H1 (cell line): ENCODE measurements at regions not wholly inside any gene's neighbourhood (a gene's known extent, or its start where the extent isn't known, plus 50 kb on each side); places are given as distances from the start of the nearest gene placed in this dataset.
A peak's percentile ranks its signal among the peaks of the same experiment; 100 is the strongest.

Experiments
- CTCF ChIA-PET: fragments of 300-600 bp; sonication (Branson Sonifier 250); formaldehyde crosslinking; loops from one replicate; lab custom pipeline; 2021; ENCODE audit not compliant: partially characterized antibody; lab: Charles Lee
- POLR2A ChIA-PET: fragments of 300-600 bp; sonication (Branson Sonifier 250); formaldehyde crosslinking; loops from one replicate; lab custom pipeline; 2021; ENCODE audit warnings: inconsistent platforms; ENCODE audit not compliant: partially characterized antibody; lab: Charles Lee
- DNase-seq, 2 experiments: peaks; one replicate each; pipeline versions ENCODE4 v3.0.0 to v3.0.0-alpha.2; 2010 to 2022; ENCODE audit warnings: low spot score in 2 of 2, low read depth in 1 of 2, mixed read lengths in 1 of 2
- FAIRE-seq: peaks from 2 replicates; lab custom pipeline; 2011; peaks lifted over from hg19 to GRCh38; lab: Jason Lieb, UNC
- H2AFZ ChIP-seq: 2 replicates; pipeline ENCODE4 v1.8.1; 2012; ENCODE audit warnings: low read length, inconsistent platforms
- H2AK5ac ChIP-seq: 2 replicates; pipeline ENCODE4 v1.6.1; 2013; ENCODE audit warnings: low read depth, low read length
- H2BK120ac ChIP-seq: replicated peaks from 2 replicates; pipeline ENCODE3; 2013; ENCODE audit warnings: low read depth, low read length, inconsistent platforms
- H2BK12ac ChIP-seq: 2 replicates; pipeline ENCODE4 v1.6.1; 2013; ENCODE audit warnings: low read depth, low read length
- H2BK15ac ChIP-seq: 2 replicates; pipeline ENCODE4 v1.6.1; 2013; ENCODE audit warnings: low read length
- H2BK20ac ChIP-seq: 2 replicates; pipeline ENCODE4 v1.6.1; 2013; ENCODE audit warnings: low read length
- H2BK5ac ChIP-seq: 2 replicates; pipeline ENCODE4 v1.6.1; 2013; ENCODE audit warnings: low read depth, low read length
- H3K14ac ChIP-seq: 2 replicates; pipeline ENCODE4 v1.6.1; 2013; ENCODE audit warnings: inconsistent platforms; ENCODE audit not compliant: insufficient read length
- H3K18ac ChIP-seq: 2 replicates; pipeline ENCODE4 v1.6.1; 2013; ENCODE audit warnings: low read length; ENCODE audit errors: extremely low read depth
- H3K23ac ChIP-seq: 2 replicates; pipeline ENCODE4 v1.6.1; 2013; ENCODE audit warnings: inconsistent platforms; ENCODE audit not compliant: insufficient read length
- H3K23me2 ChIP-seq: 2 replicates; pipeline ENCODE4 v1.6.1; 2013; ENCODE audit warnings: low read depth, low read length
- H3K27ac ChIP-seq: 2 replicates; pipeline ENCODE4 v1.6.1; 2011; ENCODE audit warnings: low read depth, low read length, inconsistent platforms
- H3K27me3 ChIP-seq, 4 experiments: replicated peaks in 1 of 4; 1 replicate in 1 of 4; 2 replicates in 3 of 4; pipeline versions ENCODE4 v1.6.1 to v1.8.1; 2011 to 2013; ENCODE audit warnings: low read length in 3 of 4, mild to moderate bottlenecking in 3 of 4, inconsistent platforms in 2 of 4, mixed read lengths in 2 of 4, moderate library complexity in 1 of 4; ENCODE audit not compliant: control insufficient read depth in 3 of 4, insufficient read depth in 3 of 4; ENCODE audit errors: extremely low read depth in 1 of 4
- H3K36me3 ChIP-seq, 4 experiments: 2 replicates each; pipeline versions ENCODE4 v1.6.1 to v1.8.1; 2011 to 2013; ENCODE audit warnings: mild to moderate bottlenecking in 4 of 4, low read length in 3 of 4, moderate library complexity in 2 of 4, control low read depth in 1 of 4, inconsistent platforms in 1 of 4; ENCODE audit not compliant: insufficient read depth in 4 of 4, control insufficient read depth in 2 of 4
- H3K4ac ChIP-seq: replicated peaks from 2 replicates; pipeline ENCODE3; 2013; ENCODE audit warnings: low read length, low read depth, mixed read lengths, inconsistent platforms; ENCODE audit not compliant: insufficient read length
- H3K4me1 ChIP-seq, 4 experiments: replicated peaks in 1 of 4; 1 replicate in 1 of 4; 2 replicates in 3 of 4; pipeline versions ENCODE4 v1.6.1 to v1.8.1; 2011 to 2013; ENCODE audit warnings: low read length in 3 of 4, inconsistent platforms in 2 of 4, mixed read lengths in 1 of 4; ENCODE audit not compliant: insufficient read depth in 4 of 4, control insufficient read depth in 3 of 4
- H3K4me2 ChIP-seq, 2 experiments: 2 replicates each; pipeline versions ENCODE4 v1.6.1 to v1.8.1; 2011 to 2013; ENCODE audit warnings: low read depth in 2 of 2, low read length in 2 of 2, control low read depth in 1 of 2, inconsistent platforms in 1 of 2, mild to moderate bottlenecking in 1 of 2; ENCODE audit not compliant: insufficient read depth in 1 of 2
- H3K4me3 ChIP-seq, 4 experiments: fragments of 200-600, 300-600 bp in 1 of 4; sonication (generic), shearing (Covaris generic), sonication (Bioruptor Twin) in 1 of 4; 2 replicates each; pipeline versions ENCODE4 v1.5.1 to v1.8.1; 2011 to 2016; ENCODE audit warnings: low read length in 4 of 4, low read depth in 3 of 4, control low read depth in 2 of 4, inconsistent platforms in 2 of 4, mild to moderate bottlenecking in 2 of 4, mixed read lengths in 1 of 4, moderate library complexity in 1 of 4; ENCODE audit not compliant: insufficient read depth in 2 of 4; ENCODE audit errors: extremely low read depth in 1 of 4
- H3K56ac ChIP-seq: replicated peaks from 2 replicates; pipeline ENCODE3; 2013; ENCODE audit warnings: low read depth, mild to moderate bottlenecking, mixed read lengths, low read length, inconsistent platforms; ENCODE audit not compliant: insufficient read length
- H3K79me1 ChIP-seq: 2 replicates; pipeline ENCODE4 v1.6.1; 2013; ENCODE audit warnings: low read depth, low read length, control low read depth
- H3K79me2 ChIP-seq, 2 experiments: 2 replicates each; pipeline versions ENCODE4 v1.6.1 to v1.8.1; 2012 to 2013; ENCODE audit warnings: low read length in 2 of 2, mild to moderate bottlenecking in 2 of 2, inconsistent platforms in 1 of 2; ENCODE audit not compliant: insufficient read depth in 2 of 2, control insufficient read depth in 1 of 2
- H3K9ac ChIP-seq, 4 experiments: replicated peaks in 1 of 4; 1 replicate in 1 of 4; 2 replicates in 3 of 4; pipeline versions ENCODE4 v1.6.1 to v1.8.1; 2011 to 2013; ENCODE audit warnings: low read depth in 3 of 4, low read length in 3 of 4, control low read depth in 2 of 4, mild to moderate bottlenecking in 2 of 4, moderate library complexity in 2 of 4, inconsistent platforms in 1 of 4; ENCODE audit errors: extremely low read depth in 1 of 4
- H3K9me3 ChIP-seq, 2 experiments: 2 replicates each; pipeline versions ENCODE4 v1.6.1 to v1.8.1; 2012 to 2013; ENCODE audit warnings: mild to moderate bottlenecking in 2 of 2, moderate library complexity in 2 of 2, control low read depth in 1 of 2, inconsistent platforms in 1 of 2, low read depth in 1 of 2, low read length in 1 of 2, mixed read lengths in 1 of 2; ENCODE audit not compliant: insufficient read depth in 2 of 2
- H4K20me1 ChIP-seq, 2 experiments: replicated peaks in 1 of 2; 2 replicates each; pipeline versions ENCODE3 to v1.8.1; 2011 to 2013; ENCODE audit warnings: inconsistent platforms in 2 of 2, low read length in 2 of 2, mild to moderate bottlenecking in 1 of 2; ENCODE audit not compliant: insufficient read depth in 2 of 2, control insufficient read depth in 1 of 2
- H4K5ac ChIP-seq: 2 replicates; pipeline ENCODE4 v1.6.1; 2013; ENCODE audit warnings: low read length, low read depth, mixed read lengths, inconsistent platforms; ENCODE audit not compliant: insufficient read length
- H4K8ac ChIP-seq: 2 replicates; pipeline ENCODE4 v1.8.0; 2013; ENCODE audit warnings: mild to moderate bottlenecking, moderate library complexity, low read length, inconsistent platforms; ENCODE audit not compliant: insufficient read depth; ENCODE audit errors: extremely low read depth
- H4K91ac ChIP-seq: replicated peaks from 2 replicates; pipeline ENCODE3; 2013; ENCODE audit warnings: low read length, mixed read lengths, inconsistent platforms; ENCODE audit not compliant: insufficient read length
- CHD2 ChIP-seq: IDR thresholded peaks from 2 replicates; pipeline ENCODE4 v1.6.1; 2012; ENCODE audit warnings: low read length, improper control_type of control experiment
- FOSL1 ChIP-seq: IDR thresholded peaks from 2 replicates; pipeline ENCODE4 v1.6.1; 2011; ENCODE audit warnings: mild to moderate bottlenecking, low read depth, low read length, moderate library complexity; ENCODE audit not compliant: insufficient read depth
- MAFK ChIP-seq: IDR thresholded peaks from 2 replicates; pipeline ENCODE4 v1.6.1; 2012; ENCODE audit warnings: low read depth, mild to moderate bottlenecking, improper control_type of control experiment, low read length
- POLR2A ChIP-seq, 2 experiments: IDR thresholded peaks; 1 replicate in 1 of 2; 2 replicates in 1 of 2; pipeline ENCODE4 v1.6.1; 2011; ENCODE audit warnings: low read depth in 2 of 2, low read length in 2 of 2, mild to moderate bottlenecking in 2 of 2; ENCODE audit errors: control extremely low read depth in 1 of 2
- RXRA ChIP-seq: IDR thresholded peaks from 2 replicates; pipeline ENCODE4 v1.6.1; 2011; ENCODE audit warnings: low read depth, mild to moderate bottlenecking, low read length, moderate library complexity; ENCODE audit not compliant: insufficient read depth
- SIX5 ChIP-seq: IDR thresholded peaks from 2 replicates; pipeline ENCODE4 v1.6.1; 2011; ENCODE audit warnings: mild to moderate bottlenecking, low read depth, low read length
- SP2 ChIP-seq: IDR thresholded peaks from 2 replicates; pipeline ENCODE4 v1.6.1; 2012; ENCODE audit warnings: mild to moderate bottlenecking, low read length, inconsistent platforms
- TEAD4 ChIP-seq: IDR thresholded peaks from 2 replicates; pipeline ENCODE4 v1.6.1; 2012; ENCODE audit warnings: low read depth, low read length, inconsistent platforms, mixed read lengths
- YY1 ChIP-seq: IDR thresholded peaks from 2 replicates; pipeline ENCODE4 v1.6.1; 2011; ENCODE audit warnings: low read depth, mild to moderate bottlenecking, low read length
- WGBS, 2 experiments: shearing (Covaris generic) in 1 of 2; methylation state at CpG; one replicate each; pipeline versions ENCODE4 v1.1.6 to v1.1.7; 2013 to 2015; ENCODE audit warnings: low lambda C conversion rate in 2 of 2, mixed read lengths in 2 of 2, inconsistent platforms in 1 of 2, low coverage in 1 of 2, missing lambda C conversion rate in 1 of 2; ENCODE audit not compliant: insufficient replicate concordance in 2 of 2, insufficient coverage in 1 of 2, insufficient read length in 1 of 2; ENCODE audit errors: extremely low coverage in 1 of 2, missing lambda C conversion rate in 1 of 2; 5-methylcytosine and 5-hydroxymethylcytosine counted together
- TF ChIP-seq, protein P1 (sequence below): IDR thresholded peaks from 2 replicates; pipeline ENCODE4 v1.6.1; 2012; ENCODE audit warnings: inconsistent platforms
- TF ChIP-seq, protein P2 (sequence below): IDR thresholded peaks from 2 replicates; pipeline ENCODE4 v1.6.1; 2012; ENCODE audit warnings: low read length, inconsistent platforms

DNA sequence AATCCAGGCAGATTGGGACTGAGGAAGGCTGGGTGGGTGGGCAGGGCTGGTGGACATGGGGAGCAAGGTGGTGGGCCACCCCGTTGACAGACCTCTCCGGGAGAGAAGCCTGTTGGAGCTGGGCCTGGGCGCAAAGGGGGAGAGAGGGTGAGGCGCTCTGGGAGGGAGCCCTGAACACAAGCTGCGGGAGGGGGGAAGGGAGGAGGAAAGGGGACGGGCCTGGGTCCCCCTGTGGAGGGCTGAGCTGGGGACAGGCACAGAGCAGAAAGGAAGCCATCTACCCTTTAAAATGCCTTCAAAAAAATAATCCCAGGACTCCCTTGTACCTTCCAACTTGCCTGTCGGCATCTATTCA, 161.8 kb downstream of the PSMG1 start:
- Histone ChIP-seq H2BK120ac (no peak overlapping the region), H3K4ac (no peak overlapping the region), H3K4me1 (peaks cover 0 to 12% (median 7%) of the 10 kb centered on the region in 4 experiments; a peak in 5 of 7 replicates), H2AK5ac (no peak overlapping the region), H3K9me3 (peaks cover 0 to 5% of the 10 kb centered on the region in 2 experiments; a peak in 1 of 4 replicates), H3K4me3 (no peak overlapping the region), H3K36me3 (no peaks in the 10 kb centered on the region), H3K56ac (no peak overlapping the region), H4K91ac (no peak overlapping the region), H2AFZ (no peak overlapping the region), H3K79me2 (no peaks in the 10 kb centered on the region), H2BK12ac (no peak overlapping the region), H3K27ac (no peak overlapping the region), H3K79me1 (no peaks in the 10 kb centered on the region), H3K4me2 (no peak overlapping the region), H4K5ac (no peak overlapping the region), H3K27me3 (no peaks in the 10 kb centered on the region), H3K23me2 (no peaks in the 10 kb centered on the region), H2BK20ac (no peak overlapping the region), H3K14ac (no peak overlapping the region), H4K8ac (peak overlapping the region; percentile 31; the same call in 1 of the 2 replicates), H3K18ac (peak overlapping the region; percentile 19; the same call in 1 of the 2 replicates), H2BK5ac (0 out of 2 replicates have a peak overlapping the region, but pooled peaks have one; percentile 66), H3K9ac (no peak overlapping the region), H4K20me1 (no peaks in the 10 kb centered on the region), H2BK15ac (no peak overlapping the region), H3K23ac (no peak overlapping the region)
- FAIRE-seq = no peak
- CTCF ChIA-PET = interaction anchor here (0.6 to 2.9 kb wide), 10 partner anchors 8 to 214 kb away, joined by 3 to 23 read pairs (median 4); no protein-coding TSS in a partner anchor
- TF ChIP-seq RXRA = no peak
- TF ChIP-seq, protein P1, sequence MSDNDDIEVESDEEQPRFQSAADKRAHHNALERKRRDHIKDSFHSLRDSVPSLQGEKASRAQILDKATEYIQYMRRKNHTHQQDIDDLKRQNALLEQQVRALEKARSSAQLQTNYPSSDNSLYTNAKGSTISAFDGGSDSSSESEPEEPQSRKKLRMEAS = no peak
- no peak for TF ChIP-seq YY1
- TF ChIP-seq FOSL1 = no peak
- no peak for TF ChIP-seq POLR2A (IDR thresholded peaks at IDR 0.05; ENCODE audit: control extremely low read depth in 1 of 2, low read depth in 2 of 2, low read length in 2 of 2)
- no peak for TF ChIP-seq TEAD4
- TF ChIP-seq, protein P2, sequence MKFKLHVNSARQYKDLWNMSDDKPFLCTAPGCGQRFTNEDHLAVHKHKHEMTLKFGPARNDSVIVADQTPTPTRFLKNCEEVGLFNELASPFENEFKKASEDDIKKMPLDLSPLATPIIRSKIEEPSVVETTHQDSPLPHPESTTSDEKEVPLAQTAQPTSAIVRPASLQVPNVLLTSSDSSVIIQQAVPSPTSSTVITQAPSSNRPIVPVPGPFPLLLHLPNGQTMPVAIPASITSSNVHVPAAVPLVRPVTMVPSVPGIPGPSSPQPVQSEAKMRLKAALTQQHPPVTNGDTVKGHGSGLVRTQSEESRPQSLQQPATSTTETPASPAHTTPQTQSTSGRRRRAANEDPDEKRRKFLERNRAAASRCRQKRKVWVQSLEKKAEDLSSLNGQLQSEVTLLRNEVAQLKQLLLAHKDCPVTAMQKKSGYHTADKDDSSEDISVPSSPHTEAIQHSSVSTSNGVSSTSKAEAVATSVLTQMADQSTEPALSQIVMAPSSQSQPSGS = no peak
- TF ChIP-seq SP2 = no peak
- TF ChIP-seq CHD2 = no peak
- no peak for TF ChIP-seq MAFK
- no peak for TF ChIP-seq SIX5
- no peak for DNase-seq
- POLR2A ChIA-PET = interaction anchor here (1.0 kb wide), 1 partner anchor 11 kb away, joined by 3 read pairs; no protein-coding TSS in a partner anchor
- 83% methylated on average over 2 of the region's 7 CpGs; no CpG with 5 or more reads in 1 of the 2 experiments for WGBS, 2 experiments
